ENCODE measurements at regions not wholly inside any gene's neighbourhood (a gene's known extent, or its start where the extent isn't known, plus 50 kb on each side); places are given as distances from the start of the nearest gene placed in this dataset.
"Not testable (repeated sequence)": the region's sequence is repeated elsewhere in the genome, so short reads cannot be mapped to it uniquely, and the experiment has no call there.

GRCh38 chr18:14336017-14336416 lies 203.8 kb upstream of the ZNF519 start:
- not testable (repeated sequence) for DNase-seq (ENCODE audit: low read depth, low spot score)

DNA sequence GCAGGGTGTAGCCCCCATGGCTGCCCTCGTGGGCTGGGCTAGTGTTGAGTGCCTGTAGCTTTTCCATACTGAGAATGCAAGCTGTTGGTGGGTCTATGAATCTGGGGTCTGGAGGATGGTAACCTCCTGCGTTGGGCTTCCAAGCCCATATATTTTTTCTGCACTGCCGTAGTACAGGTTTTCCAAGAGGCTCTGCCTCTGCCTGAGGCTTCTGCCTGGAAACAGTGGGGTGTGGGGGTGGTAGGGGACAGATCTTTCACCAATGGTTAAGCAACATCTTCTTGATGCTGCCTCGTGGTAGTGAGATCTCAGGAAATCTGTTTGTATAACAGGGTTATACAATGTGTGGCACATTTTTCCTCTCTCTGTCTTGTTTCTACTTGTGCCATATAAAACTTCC lies 189.0 kb upstream of the ZNF519 start:
- not testable (repeated sequence) for DNase-seq (ENCODE audit: low read depth, low spot score)

DNA sequence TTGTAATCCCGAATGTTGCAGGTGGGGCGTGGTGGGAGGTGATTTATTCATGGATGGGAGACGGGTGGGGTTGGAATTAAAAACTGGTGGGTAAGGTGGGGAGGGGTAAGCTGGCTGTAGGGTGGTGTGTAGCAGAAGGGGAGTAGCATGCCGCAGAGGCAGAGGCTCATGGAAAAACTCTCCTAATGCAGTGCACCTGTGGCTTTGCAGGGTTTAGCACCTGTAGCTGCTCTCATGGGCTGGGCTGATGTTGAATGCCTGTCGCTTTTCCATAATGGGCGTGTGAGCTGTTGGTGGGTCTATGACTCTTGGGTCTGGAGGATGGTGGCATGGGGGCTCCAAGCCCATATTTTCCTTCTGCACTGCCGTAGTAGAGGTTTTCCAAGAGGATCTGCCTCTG lies 169.0 kb upstream of the ZNF519 start:
- DNase-seq (ENCODE audit: low read depth, low spot score), result not testable (repeated sequence)

DNA sequence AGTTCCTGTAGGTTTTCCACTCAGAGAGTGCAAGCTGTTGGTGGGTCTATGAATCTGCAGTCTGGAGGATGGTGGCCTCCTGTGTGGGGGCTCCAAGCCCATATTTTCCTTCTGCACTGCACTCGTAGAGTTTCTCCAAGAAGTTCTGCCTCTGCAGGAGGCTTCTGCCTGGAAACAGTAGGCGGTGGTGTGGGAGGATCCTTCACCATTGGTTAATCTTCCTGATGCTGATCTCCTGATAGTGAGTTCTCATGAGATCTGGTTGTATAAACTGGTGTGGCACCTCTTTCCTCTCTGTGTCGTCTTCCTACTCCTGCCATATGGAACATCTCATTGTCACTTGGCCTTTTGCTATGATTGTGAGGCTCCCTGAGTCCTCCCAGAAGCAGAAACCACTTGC lies 162.8 kb upstream of the ZNF519 start:
- DNase-seq (ENCODE audit: low read depth, low spot score), result not testable (repeated sequence)

DNA sequence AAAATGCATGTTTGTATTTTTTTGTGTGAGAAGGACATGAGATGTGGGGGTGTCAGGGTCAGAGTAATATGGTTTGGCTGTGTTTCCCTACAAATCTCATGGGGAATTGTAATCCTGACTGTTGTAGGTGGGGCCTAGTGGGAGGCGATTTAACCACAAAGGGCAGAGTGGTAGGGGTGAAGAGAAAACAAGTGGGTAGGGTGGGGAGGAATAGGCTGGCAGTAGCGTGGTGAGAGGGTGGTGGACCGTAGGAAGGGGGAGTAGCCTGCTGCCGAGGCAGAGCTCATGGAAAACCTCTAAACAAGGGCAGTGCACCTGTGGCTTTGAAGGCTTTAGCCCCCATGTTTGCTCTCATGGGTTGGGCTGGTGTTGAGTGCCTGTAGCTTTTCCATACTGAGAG lies 152.8 kb upstream of the ZNF519 start:
- no peak for DNase-seq (ENCODE audit: low read depth, low spot score)

DNA sequence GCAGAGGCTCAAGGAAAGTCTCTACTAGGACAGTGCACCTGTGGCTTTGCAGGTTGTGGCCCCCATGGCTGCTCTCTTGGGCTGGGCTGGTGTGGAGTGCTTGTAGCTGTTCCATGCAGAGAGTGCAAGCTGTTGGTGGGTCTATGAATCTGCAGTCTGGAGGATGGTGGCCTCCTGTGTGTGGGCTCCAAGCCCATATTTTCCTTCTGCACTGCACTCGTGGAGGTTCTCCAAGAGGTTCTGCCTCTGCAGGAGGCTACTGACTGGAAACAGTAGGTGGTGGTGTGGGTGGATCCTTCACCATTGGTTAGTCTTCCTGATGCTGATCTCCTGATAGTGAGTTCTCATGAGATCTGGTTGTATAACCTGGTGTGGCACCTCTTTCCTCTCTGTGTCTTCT lies 143.2 kb upstream of the ZNF519 start:
- DNase-seq (ENCODE audit: low read depth, low spot score), result not testable (repeated sequence)

- not testable (repeated sequence) for DNase-seq (ENCODE audit: low read depth, low spot score)
These were observed 133.6 kb upstream of the ZNF519 start for GRCh38 chr18:14265637-14266410.

DNA sequence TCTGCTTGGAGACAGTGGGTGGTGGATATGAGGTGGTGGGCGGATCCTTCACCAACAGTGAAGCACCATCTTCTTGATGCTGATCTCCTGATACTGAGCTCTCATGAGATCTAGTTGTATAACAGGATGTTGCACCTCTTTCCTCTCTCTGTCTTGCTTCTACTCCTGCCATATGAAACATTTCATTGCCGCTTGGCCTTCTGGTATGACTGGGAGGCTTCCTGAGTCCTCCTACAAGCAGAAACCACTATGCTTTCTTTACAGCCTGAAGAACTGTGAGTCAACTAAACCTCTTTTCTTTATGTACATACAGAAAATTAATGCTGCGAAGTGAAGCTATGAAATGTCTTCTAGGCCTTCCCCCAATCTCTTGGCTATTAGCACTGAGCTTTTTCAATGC lies 130.6 kb upstream of the ZNF519 start:
- not testable (repeated sequence) for DNase-seq (ENCODE audit: low read depth, low spot score)

DNA sequence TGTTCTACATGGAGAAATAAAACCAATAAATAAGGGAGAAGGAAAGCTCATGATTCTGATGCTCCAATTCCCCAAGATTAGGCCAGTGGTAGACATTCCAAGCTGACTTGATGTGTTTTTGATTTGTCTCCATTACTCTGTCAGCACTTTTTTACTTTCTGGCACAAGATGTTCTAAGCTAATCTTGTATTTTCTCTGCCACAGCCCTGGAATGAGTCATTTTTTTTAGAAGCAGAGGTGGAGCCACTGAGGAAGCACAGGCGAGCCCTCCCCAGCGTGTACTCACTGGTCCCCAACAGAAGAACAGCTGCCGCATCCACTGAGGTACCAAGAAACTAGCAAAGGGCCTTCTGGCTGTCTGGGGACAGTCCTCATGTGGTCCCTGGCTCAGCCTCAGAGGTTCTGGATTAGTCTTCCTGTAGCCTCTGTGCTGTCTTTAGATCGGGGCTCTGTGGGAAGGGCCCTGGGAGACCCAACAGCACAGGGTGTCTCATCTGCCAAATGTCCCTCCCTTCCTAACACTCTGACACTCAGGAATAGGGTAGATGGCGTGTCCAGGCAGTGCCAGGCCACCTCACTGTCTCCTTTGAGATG lies 117.9 kb upstream of the ZNF519 start:
- DNase-seq (ENCODE audit: low read depth, low spot score), result not testable (repeated sequence)

DNA sequence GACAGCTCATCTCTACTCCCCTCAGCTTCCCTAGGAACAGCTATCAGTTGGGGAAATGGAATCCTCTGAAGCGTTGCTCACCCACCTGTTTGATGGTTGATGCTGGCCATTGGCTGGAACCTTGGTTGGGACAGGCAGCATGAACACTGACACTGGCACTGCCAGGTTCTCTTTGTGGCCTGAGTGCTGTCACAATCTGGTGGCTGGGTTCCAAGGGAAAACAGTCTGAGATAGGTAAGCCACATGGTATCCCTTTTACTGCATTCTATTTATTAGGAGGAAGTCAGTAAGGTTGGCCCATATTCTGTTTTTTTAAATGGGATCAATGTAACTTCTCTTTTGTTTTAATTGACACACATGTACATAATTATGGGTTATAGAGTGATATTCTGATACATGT lies 107.0 kb upstream of the ZNF519 start:
- not testable (repeated sequence) for DNase-seq (ENCODE audit: low read depth, low spot score)

DNA sequence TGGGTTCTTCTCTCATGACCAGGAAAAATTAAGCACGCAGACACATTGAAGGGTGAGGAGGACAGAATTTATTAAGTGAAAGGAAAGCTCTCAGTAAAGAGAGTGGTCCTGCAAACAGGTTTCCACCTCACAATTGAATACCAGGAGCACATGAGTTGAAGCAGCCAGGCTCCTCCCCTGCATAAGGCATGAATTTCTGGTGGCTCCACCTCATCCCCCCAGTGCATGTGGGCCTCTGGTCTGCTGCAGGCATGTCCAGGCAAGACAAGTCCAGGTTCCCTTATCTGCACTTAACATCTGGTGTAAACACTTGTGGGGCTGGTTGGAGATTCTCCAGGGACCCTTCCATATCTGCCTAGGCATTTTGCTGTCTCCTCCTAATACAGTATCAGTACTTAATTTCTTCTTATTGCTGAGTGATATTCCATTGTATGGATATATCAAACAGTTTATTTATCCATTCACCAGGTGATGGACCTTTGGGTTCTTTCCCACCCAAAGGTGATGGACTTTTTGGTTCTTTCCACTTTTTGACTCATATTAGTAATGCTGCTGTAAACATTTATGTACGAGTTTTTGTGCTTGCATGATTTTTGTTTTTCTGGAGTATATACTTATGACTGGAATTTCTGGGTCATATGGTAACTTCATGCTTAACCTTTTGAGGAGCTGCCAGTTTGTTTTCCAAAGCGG lies 104.3 kb upstream of the ZNF519 start:
- not testable (repeated sequence) for DNase-seq (ENCODE audit: low read depth, low spot score)

DNA sequence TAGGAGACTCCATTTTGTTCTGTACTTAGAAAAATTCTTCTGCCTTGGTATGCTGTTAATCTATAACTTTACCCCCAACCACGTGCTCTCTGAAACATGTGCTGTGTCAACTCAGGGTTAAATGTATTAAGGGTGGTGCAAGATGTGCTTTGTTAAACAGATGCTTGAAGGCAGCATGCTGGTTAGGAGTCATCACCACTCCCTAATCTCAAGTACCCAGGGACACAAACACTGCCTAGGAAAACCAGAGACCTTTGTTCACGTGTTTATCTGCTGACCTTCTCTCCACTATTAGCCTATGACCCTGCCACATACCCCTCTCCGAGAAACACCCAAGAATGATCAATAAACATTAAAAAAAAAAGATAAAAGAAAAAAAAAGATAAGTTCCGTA lies 93.0 kb upstream of the ZNF519 start:
- DNase-seq (ENCODE audit: low read depth, low spot score), result not testable (repeated sequence)

DNA sequence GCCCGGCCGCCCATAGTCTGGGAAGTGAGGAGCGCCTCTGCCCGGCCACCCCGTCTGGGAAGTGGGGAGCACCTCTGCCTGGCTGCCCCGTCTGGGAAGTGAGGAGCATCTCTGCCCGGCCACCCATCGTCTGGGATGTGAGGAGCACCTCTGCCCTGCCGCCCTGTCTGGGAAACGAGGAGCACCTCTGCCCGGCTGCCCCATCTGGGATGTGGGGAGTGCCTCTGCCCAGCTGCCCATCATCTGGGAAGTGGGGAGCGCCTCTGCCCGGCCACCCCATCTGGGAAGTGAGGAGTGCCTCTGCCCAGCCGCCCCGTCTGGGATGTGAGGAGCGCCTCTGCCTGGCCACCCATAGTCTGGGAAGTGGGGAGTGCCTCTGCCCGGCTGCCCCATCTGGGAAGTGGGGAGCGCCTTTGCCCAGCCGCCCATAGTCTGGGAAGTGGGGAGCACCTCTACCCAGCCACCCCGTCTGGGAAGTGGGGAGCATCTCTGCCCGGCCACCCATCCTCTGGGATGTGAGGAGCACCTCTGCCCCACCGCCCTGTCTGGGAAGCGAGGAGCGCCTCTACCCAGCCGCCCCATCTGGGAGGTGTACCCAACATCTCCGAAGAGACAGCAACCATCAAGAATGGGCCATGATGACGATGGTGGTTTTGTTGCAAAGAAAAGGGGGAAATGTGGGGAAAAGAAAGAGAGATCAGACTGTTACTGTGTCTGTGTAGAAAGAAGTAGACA lies 92.5 kb upstream of the ZNF519 start:
- not testable (repeated sequence) for DNase-seq (ENCODE audit: low read depth, low spot score)

DNA sequence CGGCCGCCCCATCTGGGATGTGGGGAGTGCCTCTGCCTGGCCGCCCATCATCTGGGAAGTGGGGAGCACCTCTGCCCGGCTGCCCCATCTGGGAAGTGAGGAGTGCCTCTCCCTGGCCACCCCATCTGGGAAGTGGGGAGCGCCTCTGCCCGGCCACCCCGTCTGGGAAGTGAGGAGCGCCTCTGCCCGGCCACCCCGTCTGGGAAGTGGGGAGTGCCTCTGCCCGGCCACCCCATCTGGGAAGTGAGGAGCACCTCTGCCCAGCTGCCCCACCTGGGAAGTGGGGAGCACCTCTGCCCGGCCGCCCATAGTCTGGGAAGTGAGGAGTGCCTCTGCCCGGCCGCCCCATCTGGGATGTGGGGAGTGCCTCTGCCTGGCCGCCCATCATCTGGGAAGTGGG lies 91.7 kb upstream of the ZNF519 start:
- DNase-seq (ENCODE audit: low read depth, low spot score), result not testable (repeated sequence)

DNA sequence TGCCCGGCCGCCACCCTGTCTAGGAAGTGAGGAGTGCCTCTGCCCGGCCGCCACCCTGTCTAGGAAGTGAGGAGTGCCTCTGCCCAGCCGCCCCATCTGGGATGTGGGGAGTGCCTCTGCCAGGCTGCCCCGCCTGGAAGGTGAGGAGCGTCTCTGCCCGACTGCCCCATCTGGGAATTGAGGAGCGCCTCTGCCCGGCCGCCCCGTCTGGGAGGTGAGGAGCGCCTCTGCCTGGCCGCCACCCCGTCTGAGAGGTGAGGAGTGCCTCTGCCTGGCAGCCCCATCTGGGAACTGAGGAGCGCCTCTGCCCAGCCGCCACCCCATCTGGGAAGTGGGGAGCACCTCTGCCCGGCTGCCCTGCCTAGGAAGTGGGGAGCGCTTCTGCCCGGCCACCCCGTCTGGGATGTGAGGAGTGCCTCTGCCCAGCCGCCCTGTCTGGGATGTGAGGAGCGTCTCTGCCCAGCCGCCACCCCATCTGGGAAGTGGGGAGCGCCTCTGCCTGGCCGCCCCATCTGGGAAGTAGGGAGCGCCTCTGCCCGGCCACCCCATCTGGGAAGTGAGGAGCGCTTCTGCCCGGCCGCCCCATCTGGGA lies 91.1 kb upstream of the ZNF519 start:
- not testable (repeated sequence) for DNase-seq (ENCODE audit: low read depth, low spot score)

- not testable (repeated sequence) for DNase-seq (ENCODE audit: low read depth, low spot score)
These were observed 90.4 kb upstream of the ZNF519 start for GRCh38 chr18:14222354-14223221.

DNA sequence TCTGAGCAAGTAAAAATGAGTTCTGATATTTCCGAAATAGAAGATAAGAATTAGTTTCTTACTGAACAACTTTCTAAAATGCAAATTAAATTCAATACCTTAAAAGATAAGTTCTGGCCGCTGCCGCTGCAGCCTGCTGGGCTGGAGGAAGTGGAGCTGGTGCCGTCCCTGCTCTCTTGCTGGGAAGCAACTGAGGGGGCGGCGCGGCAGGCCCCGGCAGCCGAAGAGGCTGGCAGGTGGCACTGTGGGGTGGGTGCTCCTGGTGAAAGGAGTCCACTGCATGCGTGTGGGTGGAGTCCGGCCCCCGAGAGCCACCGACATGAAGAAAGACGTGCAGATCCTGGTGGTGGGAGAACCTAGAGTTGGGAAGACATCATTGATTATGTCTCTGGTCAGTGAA lies 89.5 kb upstream of the ZNF519 start:
- DNase-seq (ENCODE audit: low read depth, low spot score), result no peak

- not testable (repeated sequence) for DNase-seq (ENCODE audit: low read depth, low spot score)
These were observed 83.7 kb upstream of the ZNF519 start for GRCh38 chr18:14215952-14216351.

GRCh38 chr18:14203424-14203823 lies 71.2 kb upstream of the ZNF519 start:
- DNase-seq (ENCODE audit: low read depth, low spot score), result not testable (repeated sequence)

DNA sequence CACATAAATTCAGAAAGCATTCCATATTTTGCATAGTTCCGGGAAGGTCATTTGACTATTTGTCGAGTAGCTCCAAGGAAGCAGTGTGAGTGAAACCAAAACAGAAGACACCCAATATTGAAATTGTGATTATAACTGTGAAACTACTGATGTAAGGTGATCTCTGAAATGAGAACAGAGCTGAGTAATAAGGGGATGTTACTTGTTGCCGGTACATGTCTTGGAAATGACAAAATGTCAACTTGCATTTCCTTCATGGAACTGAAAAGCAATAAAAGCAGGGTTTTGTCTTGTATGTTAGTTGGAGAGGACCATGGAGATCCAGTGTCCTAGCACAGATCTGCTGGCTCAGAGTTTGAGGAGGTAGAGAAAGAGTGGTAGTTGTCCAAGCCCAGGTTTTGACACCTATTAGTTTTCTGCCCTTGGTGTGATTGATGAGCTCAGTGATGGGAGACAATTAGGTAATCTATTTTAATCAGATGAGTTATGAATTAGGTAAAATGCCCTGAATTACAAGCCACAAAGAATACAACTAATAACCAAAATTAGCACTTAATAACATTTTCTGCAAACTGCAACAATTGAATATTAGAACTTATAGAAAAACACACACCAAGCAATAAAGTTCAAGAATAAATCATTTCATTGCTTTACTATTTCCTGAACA lies 58.7 kb upstream of the ZNF519 start:
- DNase-seq (ENCODE audit: low read depth, low spot score), result not testable (repeated sequence)
